ENCODE measurements at regions not wholly inside any gene's neighbourhood (a gene's known extent, or its start where the extent isn't known, plus 50 kb on each side); places are given as distances from the start of the nearest gene placed in this dataset.

GRCh38 chr4:1500231-1500965, 94.2 kb upstream of the NKX1-1 start:
- CTCF ChIA-PET (ENCODE audit: partially characterized antibody): no interaction called here
- peaks cover 0 to 1% of the 10 kb centered on the region in 2 donors for H3K27me3 Mint-ChIP-seq
- H3K4me1 ChIP-seq (ENCODE audit: insufficient read depth, low read length): no peaks in the 10 kb centered on the region
- no peak for DNase-seq
- H3K27ac ChIP-seq (ENCODE audit: low read depth, low read length): no peak overlapping the region
- no peak overlapping the region for H3K27ac Mint-ChIP-seq
- POLR2A ChIA-PET (ENCODE audit: partially characterized antibody): no interaction called here
- H3K36me3 ChIP-seq (ENCODE audit: insufficient read depth, low read length): no peaks in the 10 kb centered on the region
- no peak overlapping the region for H3K4me3 ChIP-seq (ENCODE audit: low read length in 2 of 2)
- intact Hi-C loops (cut with micrococcal nuclease): no loop called here
- no peak overlapping the region for H3K4me3 Mint-ChIP-seq
- H3K27me3 ChIP-seq (ENCODE audit: insufficient read depth, low read length): no peaks in the 10 kb centered on the region
- H3K9me3 ChIP-seq (ENCODE audit: control insufficient read depth in 1 of 2, low read length in 2 of 2): no peaks in the 10 kb centered on the region
- H3K4me1 Mint-ChIP-seq: no peaks in the 10 kb centered on the region
- H3K9me3 Mint-ChIP-seq: no peaks in the 10 kb centered on the region
- H3K36me3 Mint-ChIP-seq: no peaks in the 10 kb centered on the region

GRCh38 chr4:1499465-1499864, 93.2 kb upstream of the NKX1-1 start:
- no peak overlapping the region for H3K27ac Mint-ChIP-seq
- no peak overlapping the region for H3K27ac ChIP-seq (ENCODE audit: low read depth, low read length)
- no peaks in the 10 kb centered on the region for H3K36me3 Mint-ChIP-seq
- no peaks in the 10 kb centered on the region for H3K4me1 Mint-ChIP-seq
- H3K27me3 ChIP-seq (ENCODE audit: insufficient read depth, low read length): no peaks in the 10 kb centered on the region
- CTCF ChIA-PET (ENCODE audit: partially characterized antibody): no interaction called here
- H3K9me3 ChIP-seq (ENCODE audit: control insufficient read depth in 1 of 2, low read length in 2 of 2): no peaks in the 10 kb centered on the region
- no peaks in the 10 kb centered on the region for H3K4me1 ChIP-seq (ENCODE audit: insufficient read depth, low read length)
- DNase-seq: no peak
- H3K4me3 Mint-ChIP-seq: no peak overlapping the region
- no peak overlapping the region for H3K4me3 ChIP-seq (ENCODE audit: low read length in 2 of 2)
- peaks cover 2 to 3% of the 10 kb centered on the region in 2 donors for H3K27me3 Mint-ChIP-seq
- intact Hi-C loops (cut with micrococcal nuclease): no loop called here
- H3K36me3 ChIP-seq (ENCODE audit: insufficient read depth, low read length): no peaks in the 10 kb centered on the region
- POLR2A ChIA-PET (ENCODE audit: partially characterized antibody): no interaction called here
- no peaks in the 10 kb centered on the region for H3K9me3 Mint-ChIP-seq

GRCh38 chr4:1497189-1497801, 91.1 kb upstream of the NKX1-1 start:
- no peak overlapping the region for H3K4me3 Mint-ChIP-seq
- intact Hi-C loops (cut with micrococcal nuclease): no loop called here
- Histone ChIP-seq H3K27ac (ENCODE audit: low read depth, low read length) (no peak overlapping the region), H3K27me3 (ENCODE audit: insufficient read depth, low read length) (no peaks in the 10 kb centered on the region), H3K36me3 (ENCODE audit: insufficient read depth, low read length) (no peaks in the 10 kb centered on the region), H3K4me3 (ENCODE audit: low read length in 2 of 2) (no peak overlapping the region), H3K9me3 (ENCODE audit: control insufficient read depth in 1 of 2, low read length in 2 of 2) (no peaks in the 10 kb centered on the region), H3K4me1 (ENCODE audit: insufficient read depth, low read length) (no peaks in the 10 kb centered on the region)
- DNase-seq: no peak
- no peaks in the 10 kb centered on the region for H3K9me3 Mint-ChIP-seq
- H3K4me1 Mint-ChIP-seq: no peaks in the 10 kb centered on the region
- ChIA-PET CTCF (ENCODE audit: partially characterized antibody) (no interaction called here), POLR2A (ENCODE audit: partially characterized antibody) (no interaction called here)
- no peak overlapping the region for H3K27ac Mint-ChIP-seq
- no peaks in the 10 kb centered on the region for H3K36me3 Mint-ChIP-seq
- peaks cover 2 to 11% of the 10 kb centered on the region in 2 donors for H3K27me3 Mint-ChIP-seq

GRCh38 chr4:1496116-1496642, 89.9 kb upstream of the NKX1-1 start:
- Histone ChIP-seq H3K27ac (ENCODE audit: low read depth, low read length) (no peak overlapping the region), H3K36me3 (ENCODE audit: insufficient read depth, low read length) (no peaks in the 10 kb centered on the region), H3K4me1 (ENCODE audit: insufficient read depth, low read length) (no peaks in the 10 kb centered on the region), H3K27me3 (ENCODE audit: insufficient read depth, low read length) (no peaks in the 10 kb centered on the region), H3K9me3 (ENCODE audit: control insufficient read depth in 1 of 2, low read length in 2 of 2) (no peaks in the 10 kb centered on the region), H3K4me3 (ENCODE audit: low read length in 2 of 2) (no peak overlapping the region)
- H3K27ac Mint-ChIP-seq: no peak overlapping the region
- DNase-seq: no peak
- H3K27me3 Mint-ChIP-seq: peaks cover 2 to 11% of the 10 kb centered on the region in 2 donors
- no peak overlapping the region for H3K4me3 Mint-ChIP-seq
- ChIA-PET CTCF (ENCODE audit: partially characterized antibody) (no interaction called here), POLR2A (ENCODE audit: partially characterized antibody) (no interaction called here)
- H3K4me1 Mint-ChIP-seq: no peaks in the 10 kb centered on the region
- intact Hi-C loops (cut with micrococcal nuclease): no loop called here
- no peaks in the 10 kb centered on the region for H3K9me3 Mint-ChIP-seq
- H3K36me3 Mint-ChIP-seq: no peaks in the 10 kb centered on the region

GRCh38 chr4:1495416-1496115, 89.3 kb upstream of the NKX1-1 start:
- H3K9me3 Mint-ChIP-seq: no peaks in the 10 kb centered on the region
- no peaks in the 10 kb centered on the region for H3K4me1 ChIP-seq (ENCODE audit: insufficient read depth, low read length)
- H3K27me3 Mint-ChIP-seq: peaks cover 4 to 12% of the 10 kb centered on the region in 2 donors
- intact Hi-C loops (cut with micrococcal nuclease): no loop called here
- H3K4me1 Mint-ChIP-seq: no peaks in the 10 kb centered on the region
- no peak for DNase-seq
- no peak overlapping the region for H3K27ac ChIP-seq (ENCODE audit: low read depth, low read length)
- CTCF ChIA-PET (ENCODE audit: partially characterized antibody): no interaction called here
- POLR2A ChIA-PET (ENCODE audit: partially characterized antibody): no interaction called here
- H3K27me3 ChIP-seq (ENCODE audit: insufficient read depth, low read length): no peaks in the 10 kb centered on the region
- H3K36me3 Mint-ChIP-seq: no peaks in the 10 kb centered on the region
- H3K27ac Mint-ChIP-seq: no peak overlapping the region
- no peak overlapping the region for H3K4me3 Mint-ChIP-seq
- no peaks in the 10 kb centered on the region for H3K9me3 ChIP-seq (ENCODE audit: control insufficient read depth in 1 of 2, low read length in 2 of 2)
- H3K4me3 ChIP-seq (ENCODE audit: low read length in 2 of 2): no peak overlapping the region
- no peaks in the 10 kb centered on the region for H3K36me3 ChIP-seq (ENCODE audit: insufficient read depth, low read length)

- no peak for DNase-seq
- Mint-ChIP-seq H3K36me3 (no peaks in the 10 kb centered on the region), H3K4me1 (no peaks in the 10 kb centered on the region), H3K27me3 (peaks cover 5 to 14% of the 10 kb centered on the region in 2 donors), H3K27ac (no peak overlapping the region), H3K9me3 (no peaks in the 10 kb centered on the region), H3K4me3 (no peak overlapping the region)
- intact Hi-C loops (cut with micrococcal nuclease): no loop called here
- Histone ChIP-seq H3K4me3 (ENCODE audit: low read length in 2 of 2) (no peak overlapping the region), H3K4me1 (ENCODE audit: insufficient read depth, low read length) (no peaks in the 10 kb centered on the region), H3K36me3 (ENCODE audit: insufficient read depth, low read length) (no peaks in the 10 kb centered on the region), H3K27me3 (ENCODE audit: insufficient read depth, low read length) (no peaks in the 10 kb centered on the region), H3K9me3 (ENCODE audit: control insufficient read depth in 1 of 2, low read length in 2 of 2) (no peaks in the 10 kb centered on the region), H3K27ac (ENCODE audit: low read depth, low read length) (no peak overlapping the region)
- ChIA-PET POLR2A (ENCODE audit: partially characterized antibody) (no interaction called here), CTCF (ENCODE audit: partially characterized antibody) (no interaction called here)
These were observed 88.4 kb upstream of the NKX1-1 start for GRCh38 chr4:1494416-1495315.

Data from CD4-positive, alpha-beta memory T cell (primary cell).